ENCODE measurements at regions not wholly inside any gene's neighbourhood (a gene's known extent, or its start where the extent isn't known, plus 50 kb on each side); places are given as distances from the start of the nearest gene placed in this dataset.

DNA sequence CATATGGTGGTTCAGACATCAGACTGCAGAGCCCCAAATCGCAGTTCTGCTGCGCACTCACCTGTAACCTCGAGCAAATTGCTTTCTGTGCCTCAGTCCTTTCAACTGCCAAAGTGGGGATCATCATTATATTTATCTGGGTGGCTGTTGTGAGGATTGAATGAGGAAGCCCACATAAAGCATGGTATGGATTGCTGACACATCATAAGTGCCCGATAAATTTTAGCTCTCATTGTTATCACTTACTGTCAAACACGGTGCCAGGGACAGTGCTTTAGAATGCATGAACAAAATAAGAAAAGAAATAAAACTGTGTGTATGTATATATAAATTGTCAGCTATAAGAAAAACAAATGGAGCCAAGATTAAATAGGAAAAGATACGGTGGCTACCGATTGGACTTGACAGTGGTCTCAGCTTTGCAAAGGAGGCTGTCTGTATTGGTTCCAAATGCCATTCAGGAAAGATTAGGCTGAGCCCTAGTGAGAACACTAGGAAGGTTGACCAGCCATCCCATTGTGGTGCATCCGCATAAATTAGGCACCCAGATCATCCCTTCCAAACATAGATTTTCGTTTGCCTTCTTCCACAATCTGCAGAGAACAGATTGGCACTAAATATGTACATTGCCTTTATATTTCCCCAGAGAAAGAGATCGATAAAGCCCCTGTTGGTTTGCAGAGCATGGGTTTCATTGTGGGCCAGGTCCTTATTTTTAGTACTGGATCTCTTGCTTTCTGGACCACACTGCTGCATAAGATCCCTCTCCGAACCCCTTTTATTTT is 91.8 kb upstream of the KAZN start:
- DNase-seq, result no peak

DNA sequence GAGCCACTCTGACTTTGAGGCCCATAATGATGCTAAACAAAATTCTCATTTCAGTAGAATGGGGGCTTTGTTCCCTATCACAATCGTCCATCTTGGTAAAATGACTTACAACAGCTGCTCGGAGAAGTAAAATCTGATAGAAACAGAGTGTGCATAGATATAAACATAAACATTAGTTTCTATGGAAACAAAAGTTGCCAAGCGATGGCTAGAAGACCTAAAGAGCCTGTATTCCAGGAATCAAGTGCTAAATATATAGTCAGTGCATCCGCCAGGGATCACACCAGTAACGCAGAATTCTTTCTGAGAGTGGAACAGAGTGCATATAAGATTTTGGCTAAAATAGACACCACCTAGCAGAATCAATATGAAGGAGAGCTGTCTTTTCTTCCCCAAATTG is 91.2 kb upstream of the KAZN start:
- DNase-seq, result peak; percentile 69

GRCh38 chr1:14508613-14509012 is 89.9 kb upstream of the KAZN start:
- no peak for DNase-seq

GRCh38 chr1:14511166-14511680 is 87.3 kb upstream of the KAZN start:
- DNase-seq, result no peak

- DNase-seq, result no peak
These were observed 86.5 kb upstream of the KAZN start for GRCh38 chr1:14511796-14512585.

- DNase-seq, result no peak
These were observed 85.4 kb upstream of the KAZN start for GRCh38 chr1:14513111-14513510.

GRCh38 chr1:14514739-14515138 is 83.7 kb upstream of the KAZN start:
- no peak for DNase-seq

GRCh38 chr1:14516974-14517840 is 81.3 kb upstream of the KAZN start:
- DNase-seq, result peak; percentile 34

DNA sequence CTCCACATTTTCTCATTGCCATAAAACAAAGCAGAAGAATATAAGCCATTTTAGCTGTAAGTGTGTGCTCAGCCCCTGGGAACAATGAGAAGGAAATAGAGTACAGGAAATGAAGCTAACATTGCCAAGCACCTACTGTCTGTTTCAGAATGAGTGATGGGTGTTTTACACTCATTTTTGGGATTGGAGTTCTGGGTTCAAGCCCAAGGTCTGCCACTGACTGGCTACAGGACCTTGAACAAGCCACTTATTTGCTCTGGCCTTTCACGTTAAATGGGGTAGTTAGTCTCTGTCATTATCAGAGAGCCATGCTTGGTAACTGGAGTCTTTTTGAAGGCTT is 80.7 kb upstream of the KAZN start:
- no peak for DNase-seq

GRCh38 chr1:14519976-14520375 is 78.5 kb upstream of the KAZN start:
- DNase-seq, result no peak

GRCh38 chr1:14520514-14521163 is 77.8 kb upstream of the KAZN start:
- DNase-seq, result no peak

DNA sequence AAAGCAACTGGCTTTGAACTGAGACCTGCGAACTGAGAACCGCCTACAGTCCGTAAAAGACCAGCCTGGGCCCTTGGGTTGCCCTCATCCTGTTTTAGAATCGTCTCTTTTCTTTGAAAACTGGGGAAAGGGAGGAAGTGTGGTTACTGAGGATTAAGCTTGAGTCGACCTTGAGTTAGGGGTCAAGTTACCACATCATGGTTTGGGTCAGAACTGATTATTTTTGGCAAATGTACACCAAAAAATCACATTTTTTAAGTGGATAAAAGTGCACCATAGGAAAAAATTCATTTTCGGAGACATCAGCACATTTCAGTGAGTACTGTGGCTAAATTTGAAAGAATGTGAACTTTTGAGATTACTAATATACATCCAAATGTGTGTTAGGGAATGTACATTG is 76.9 kb upstream of the KAZN start:
- DNase-seq, result no peak

DNA sequence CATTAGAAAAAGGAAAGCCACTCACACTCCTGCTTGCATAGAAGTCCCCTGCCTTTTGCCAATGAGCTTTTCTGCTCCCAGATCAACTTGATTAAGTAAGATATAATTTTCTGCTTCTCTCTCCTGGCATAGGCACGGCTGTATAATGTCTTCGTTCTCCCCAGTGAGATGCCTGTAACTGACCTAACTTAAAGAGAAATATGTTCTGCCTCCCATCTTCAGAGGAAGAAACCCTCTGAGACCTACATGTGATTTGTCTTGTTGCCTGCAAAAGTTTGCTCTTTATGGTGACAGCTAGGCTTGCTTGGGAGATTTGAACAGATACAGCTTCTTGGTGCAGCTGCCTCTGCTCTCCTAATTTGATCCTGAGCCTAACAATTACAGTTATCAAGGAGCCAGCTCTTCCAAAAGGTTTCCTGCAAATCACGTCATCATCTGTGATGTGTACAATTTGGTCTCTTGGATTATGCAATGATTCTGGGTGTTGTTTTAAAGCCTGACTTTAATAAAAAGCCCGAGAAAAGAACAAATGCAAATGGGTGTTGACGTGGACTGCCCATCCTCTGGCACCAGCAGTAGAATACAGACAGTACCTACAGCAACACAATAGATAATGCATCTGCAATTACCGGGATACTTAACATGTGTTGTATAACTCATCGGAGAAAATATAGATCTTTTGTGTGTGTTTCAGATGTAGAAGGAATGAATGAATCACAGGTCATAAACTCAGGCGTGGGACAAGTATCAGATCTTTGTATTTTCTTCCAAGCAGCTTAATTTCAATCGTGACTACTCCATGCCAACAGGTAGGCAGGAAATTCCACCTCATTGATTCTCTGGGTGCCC is 76.2 kb upstream of the KAZN start:
- DNase-seq, result no peak

DNA sequence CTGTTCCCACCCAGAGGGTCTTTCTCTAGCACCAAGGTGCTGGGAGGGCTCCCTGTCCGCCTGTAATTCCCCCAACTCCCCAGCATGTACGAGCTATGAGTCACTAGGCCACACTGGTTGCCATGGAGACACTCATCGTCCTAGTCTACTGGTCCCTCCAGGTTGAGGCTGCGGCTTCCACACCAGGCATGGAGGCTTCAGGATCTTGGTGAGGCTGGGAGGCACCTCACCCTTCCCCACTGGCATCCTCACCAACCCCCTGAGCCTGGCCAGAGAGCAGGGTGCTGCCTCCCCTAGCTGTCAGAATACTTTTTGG is 75.6 kb upstream of the KAZN start:
- DNase-seq, result peak; percentile 40

DNA sequence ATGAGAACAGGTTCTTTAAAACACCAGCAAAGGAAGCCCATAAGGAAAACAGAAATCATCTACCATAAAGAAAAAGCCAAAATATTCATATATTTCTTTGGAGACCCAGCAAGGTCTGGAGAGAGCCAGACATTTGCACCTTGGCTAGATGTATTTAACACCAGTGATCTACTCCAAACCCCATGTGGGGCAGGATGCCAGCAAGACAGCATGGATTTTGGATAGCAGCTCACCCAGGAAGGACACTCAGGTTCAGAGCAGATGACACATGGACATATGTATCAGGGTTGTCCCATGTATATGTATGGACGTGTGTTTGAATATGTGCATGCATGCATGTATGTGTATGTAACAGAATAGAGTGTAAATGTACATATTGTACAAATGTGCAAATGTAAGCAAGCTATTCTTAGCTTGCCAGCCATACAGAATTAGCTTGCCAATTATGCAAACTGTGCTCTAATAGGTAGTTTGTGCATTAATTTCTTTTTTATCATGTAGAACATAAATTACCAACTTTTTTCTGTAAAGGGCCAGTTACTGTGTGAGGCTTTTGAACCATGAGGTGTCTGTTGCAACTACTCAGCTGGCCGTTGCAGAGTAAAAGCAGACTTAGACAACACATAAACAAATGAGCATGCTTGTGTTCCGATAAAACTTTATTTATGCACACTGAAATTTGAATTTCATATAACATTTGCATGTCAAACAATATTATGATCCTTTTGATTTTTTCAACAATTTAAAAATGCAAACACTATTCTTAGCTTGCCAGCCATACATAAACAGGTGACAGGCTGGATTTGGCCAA is 73.5 kb upstream of the KAZN start:
- DNase-seq, result no peak

- DNase-seq, result no peak
These were observed 69.0 kb upstream of the KAZN start for GRCh38 chr1:14529475-14529874.

DNA sequence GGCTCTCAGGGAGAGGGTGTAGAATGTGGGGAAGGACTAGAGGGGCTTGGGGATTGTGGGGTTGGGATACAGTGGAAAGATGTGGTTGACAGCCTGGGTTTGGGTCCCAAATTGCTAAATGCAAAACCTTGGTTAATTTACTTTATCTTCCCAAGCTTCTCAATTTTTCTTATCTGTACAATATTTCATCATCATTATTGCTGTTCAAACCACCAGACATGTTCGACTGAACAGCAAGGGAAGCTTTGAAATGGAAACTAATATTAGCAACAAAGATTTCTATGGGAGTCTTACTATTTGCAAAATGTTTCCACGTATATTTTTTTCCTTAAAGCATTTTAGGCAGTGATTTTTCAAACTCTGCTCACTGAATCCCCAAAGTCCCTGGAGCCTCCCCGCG is 67.0 kb upstream of the KAZN start:
- no peak for DNase-seq

DNA sequence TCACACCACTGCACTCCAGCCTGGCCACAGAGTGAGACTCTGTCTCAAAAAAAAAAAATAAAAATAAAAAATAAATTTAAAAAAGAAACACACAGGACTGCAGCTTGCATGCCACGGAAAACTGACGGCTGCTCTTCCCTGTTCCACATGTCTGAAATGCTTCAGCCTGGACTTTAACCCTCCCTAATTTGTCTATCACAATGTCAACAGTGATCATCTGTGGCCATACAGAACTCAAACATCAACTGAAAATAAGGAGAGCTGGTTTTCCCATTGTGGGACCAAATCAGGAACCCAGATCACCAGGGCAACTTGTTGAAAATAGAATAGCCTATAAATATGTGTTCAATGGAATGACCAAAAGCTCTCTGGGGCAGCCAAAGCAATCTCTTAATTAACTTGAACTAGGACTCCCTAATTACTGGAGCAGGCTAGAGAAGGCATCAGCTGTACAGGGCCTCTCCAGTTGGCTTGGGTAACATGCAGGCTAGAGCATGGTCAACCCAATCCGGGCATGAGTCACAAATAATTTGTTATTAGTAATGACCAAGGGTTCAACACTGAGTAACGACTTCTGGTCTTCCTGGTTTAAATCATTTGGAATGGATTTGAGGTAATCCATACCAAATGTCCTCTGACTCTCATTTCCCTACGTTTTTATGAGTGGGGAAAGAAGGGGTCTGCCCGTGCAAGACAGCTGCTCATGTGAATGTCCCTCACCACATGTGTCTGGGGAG is 62.7 kb upstream of the KAZN start:
- DNase-seq, result no peak

- no peak for DNase-seq
These were observed 60.1 kb upstream of the KAZN start for GRCh38 chr1:14538335-14538734.

DNA sequence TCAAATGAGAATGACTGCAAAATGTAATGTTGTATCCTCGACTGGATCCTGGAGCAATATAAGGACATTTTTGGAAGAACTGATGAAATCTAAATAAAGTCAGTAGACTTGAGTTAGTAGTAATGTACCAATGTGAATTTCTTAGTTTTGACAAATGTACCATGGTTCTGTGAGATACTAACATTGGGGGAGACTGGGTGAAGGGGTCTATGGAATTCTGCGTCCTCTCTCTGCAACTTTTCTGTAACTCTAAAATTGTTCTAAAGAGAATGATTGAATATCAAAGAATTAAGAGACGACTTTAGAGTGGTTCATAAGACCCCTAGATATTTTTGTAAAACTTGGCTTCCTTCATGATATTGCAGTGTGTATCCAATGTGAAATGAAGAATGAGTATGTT is 59.2 kb upstream of the KAZN start:
- no peak for DNase-seq

All from hindlimb muscle (tissue), 1 donor.